NCI-H128 (cell line): ENCODE measurements at regions not wholly inside any gene's neighbourhood (a gene's known extent, or its start where the extent isn't known, plus 50 kb on each side); places are given as distances from the start of the nearest gene placed in this dataset.
"Not testable (repeated sequence)": the region's sequence is repeated elsewhere in the genome, so short reads cannot be mapped to it uniquely, and the experiment has no call there.

Source experiments
- DNase-seq: peaks from one replicate; lab custom pipeline; 2025; ENCODE audit not compliant: unreplicated experiment; lab: John Stamatoyannopoulos, UW

GRCh38 chr9:108056805-108057386 is 567.3 kb upstream of the KLF4 start:
- no peak for DNase-seq

DNA sequence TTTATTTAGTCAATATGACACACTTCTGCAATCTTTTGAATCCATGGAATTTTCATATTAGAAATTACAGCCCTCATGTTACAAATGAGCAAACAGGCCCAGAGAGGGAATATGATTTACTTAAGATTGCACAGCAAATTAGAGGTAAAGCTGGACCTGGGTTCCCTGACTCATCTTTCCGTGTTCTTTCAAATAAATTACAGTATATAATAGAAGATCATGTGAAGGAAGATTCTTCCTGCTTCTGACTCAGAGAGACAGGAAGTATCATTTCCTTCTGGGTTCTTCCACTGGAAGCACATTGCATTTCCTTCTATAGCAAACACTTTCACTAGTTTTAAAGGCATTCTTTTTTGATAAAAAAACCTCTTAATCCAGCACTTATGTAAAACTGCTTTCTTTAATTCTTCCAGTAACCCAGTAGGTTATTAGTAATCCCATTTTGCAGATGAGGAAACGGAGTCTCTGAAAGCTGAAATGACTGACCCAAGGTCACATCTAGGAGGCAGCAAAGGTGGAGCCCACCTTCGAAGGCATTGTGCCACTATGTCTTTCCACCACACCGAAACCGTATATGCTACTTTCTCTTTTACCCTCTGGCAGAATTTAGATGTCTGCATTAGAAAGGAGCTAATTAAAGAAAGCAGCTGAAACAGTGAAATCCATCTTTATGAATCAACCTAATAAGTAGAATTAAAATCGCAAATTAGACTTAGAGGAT is 566.7 kb upstream of the KLF4 start:
- no peak for DNase-seq

DNA sequence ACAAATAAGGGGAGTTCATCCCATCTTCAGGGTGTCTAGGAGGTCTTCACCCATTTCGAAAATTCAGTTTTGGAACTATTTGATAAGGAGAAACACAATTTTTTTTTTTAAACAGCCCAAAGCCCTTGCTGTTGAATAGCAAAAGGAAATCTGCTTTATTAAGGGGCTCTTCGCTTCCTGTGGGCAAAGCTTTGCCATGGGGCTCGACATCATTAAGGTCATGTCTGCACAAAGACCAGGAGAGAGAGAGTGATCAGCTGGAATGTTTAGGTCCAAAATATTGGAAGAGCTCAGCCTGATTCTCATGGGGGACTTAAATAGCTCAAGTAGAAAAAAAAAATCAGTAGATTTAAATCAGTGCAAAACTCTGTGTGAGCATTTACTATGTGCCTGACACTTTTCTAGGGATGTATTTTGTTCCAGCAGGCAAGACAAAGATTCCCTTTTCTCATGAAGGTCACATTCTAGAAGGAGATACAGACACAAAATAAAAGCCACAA is 564.6 kb upstream of the KLF4 start:
- DNase-seq, result no peak

DNA sequence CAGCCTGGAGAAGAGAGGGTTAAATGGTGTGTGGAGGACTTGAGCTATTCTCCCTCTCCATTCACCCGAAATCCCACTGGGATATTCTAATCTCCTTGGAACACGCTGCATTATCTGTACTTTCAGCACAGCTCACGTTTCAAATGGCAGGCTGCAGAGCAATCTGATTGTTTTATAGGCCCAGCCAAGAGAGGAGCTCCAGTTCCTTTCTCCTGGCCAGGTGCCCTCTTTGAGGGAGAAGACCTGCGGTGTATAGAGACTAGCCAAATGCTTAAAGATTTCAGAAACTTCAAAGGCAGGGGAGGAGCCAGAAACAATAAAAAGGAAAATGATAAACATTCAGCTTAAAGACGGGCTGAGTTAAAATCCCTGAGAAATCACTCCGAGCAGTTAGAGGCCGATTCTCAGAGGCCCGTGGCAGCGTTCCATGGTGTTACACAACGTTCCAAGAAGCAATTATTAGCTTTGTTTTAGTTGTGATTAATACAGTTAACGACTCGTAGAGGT is 564.0 kb upstream of the KLF4 start:
- peak; percentile 43 for DNase-seq

GRCh38 chr9:108052431-108053080 is 563.0 kb upstream of the KLF4 start:
- no peak for DNase-seq

DNA sequence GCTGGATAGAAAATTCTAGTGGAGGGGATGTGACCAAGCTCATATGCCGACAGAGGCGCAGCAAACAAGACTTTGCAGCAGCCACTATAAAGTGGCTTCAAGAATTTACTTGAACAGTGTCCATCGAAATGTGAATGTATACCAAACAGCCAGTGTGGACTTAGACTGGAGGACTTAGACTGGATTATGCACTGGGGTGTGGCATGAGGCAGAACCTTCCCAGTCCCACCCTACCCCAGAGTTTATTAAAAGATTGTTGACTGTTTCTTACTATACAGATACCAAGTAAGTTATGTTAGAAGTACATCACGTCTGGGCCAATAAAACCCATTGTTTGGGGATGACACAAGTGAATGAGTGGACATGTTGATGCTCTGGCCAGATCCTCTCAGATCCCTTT is 561.3 kb upstream of the KLF4 start:
- DNase-seq, result no peak

DNA sequence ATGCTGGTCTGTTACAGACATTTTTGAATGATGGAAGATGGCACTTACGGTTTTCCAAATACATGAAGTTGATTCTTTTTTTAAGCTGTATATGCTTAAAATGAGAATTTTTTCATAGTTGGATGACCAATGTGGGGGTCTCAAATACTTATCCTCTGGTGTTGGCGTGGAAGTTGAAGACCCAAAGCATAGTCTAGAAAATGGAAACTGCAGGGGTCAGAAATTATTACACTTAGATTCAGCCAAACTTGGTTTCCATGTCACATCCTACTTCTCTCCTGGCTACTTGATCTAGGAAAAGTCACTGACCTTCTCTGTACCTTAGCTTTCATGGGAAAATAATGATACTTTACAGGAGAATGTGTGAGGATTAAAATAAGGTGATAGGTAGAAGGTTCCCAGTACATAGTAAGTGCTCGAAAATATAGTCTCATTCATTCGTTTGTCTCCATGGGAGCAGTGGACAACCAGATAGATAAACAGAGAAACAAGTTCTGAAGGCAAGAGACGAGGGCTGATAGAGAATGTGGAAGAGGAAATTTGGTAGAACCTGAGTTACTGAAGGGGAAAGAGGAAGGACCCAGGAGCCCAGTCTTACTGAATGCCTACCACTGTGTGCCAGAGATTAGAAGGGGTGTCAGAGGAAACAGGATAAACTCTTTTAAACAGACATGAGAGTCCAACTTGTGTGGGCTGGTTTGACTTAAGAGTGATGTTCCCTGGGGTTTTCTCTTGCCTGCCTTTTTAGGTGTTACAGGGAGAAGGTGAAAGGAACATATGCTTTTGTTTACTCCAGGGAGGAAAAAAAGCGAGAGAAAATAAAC is 560.3 kb upstream of the KLF4 start:
- no peak for DNase-seq

DNA sequence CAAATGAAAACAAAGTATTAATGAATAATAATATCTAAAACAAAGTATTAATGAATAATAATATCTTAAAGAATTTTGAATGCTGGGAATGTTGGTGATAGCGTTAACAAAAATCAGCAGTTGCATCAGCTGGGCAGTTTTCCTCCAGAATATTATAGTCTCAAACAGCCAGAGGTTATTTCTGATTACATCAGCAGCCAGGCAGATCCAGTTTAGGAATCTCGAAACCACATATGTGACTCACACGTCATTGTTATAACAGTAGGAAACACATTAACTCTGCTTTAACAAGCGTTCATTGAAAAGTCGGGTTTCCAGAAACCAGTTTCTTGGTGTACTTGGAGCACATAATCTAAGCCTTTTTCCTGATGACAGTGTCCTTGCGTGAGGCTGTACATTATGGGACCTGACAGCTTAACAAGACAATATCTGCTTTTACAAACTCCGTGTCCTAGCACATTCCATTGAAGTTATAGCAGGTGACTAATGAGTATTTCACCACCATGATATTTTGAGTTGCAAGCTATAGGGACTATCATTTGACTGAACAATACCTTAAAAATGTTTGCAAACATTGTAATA is 559.5 kb upstream of the KLF4 start:
- DNase-seq, result no peak

GRCh38 chr9:108048406-108049025 is 558.9 kb upstream of the KLF4 start:
- no peak for DNase-seq

DNA sequence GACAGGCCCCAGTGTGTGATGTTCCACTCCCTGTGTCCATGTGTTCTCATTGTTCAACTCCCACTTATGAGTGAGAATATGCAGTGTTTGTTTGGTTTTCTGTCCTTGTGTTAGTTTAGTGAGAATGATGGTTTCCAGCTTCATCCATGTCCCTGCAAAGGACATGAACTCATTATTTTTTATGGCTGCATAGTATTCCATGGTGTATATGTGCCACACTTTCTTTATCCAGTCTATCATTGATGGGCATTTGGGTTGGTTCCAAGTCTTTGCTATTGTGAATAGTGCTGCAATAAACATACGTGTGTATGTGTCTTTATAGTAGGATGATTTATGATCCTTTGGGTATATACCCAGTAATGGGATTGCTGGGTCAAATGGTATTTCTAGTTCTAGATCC is 558.2 kb upstream of the KLF4 start:
- not testable (repeated sequence) for DNase-seq

DNA sequence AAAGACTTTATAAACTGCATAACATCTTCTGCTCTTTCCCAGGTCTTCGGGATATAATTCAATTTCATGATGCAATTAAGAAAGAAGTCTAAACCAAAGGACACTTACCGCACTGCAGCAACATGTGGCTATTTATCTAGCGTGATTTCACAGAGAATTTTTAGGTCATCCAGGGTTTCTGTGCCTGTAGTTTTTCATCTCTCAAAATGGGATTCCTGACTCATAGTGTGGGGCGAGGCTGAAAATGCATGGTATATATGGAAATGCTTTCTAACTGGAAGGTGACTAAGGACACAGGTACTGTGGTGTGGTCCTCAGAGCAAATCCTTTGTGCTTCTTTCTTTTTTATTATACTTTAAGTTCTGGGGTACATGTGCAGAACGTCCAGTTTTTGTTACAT is 557.7 kb upstream of the KLF4 start:
- DNase-seq, result no peak

DNA sequence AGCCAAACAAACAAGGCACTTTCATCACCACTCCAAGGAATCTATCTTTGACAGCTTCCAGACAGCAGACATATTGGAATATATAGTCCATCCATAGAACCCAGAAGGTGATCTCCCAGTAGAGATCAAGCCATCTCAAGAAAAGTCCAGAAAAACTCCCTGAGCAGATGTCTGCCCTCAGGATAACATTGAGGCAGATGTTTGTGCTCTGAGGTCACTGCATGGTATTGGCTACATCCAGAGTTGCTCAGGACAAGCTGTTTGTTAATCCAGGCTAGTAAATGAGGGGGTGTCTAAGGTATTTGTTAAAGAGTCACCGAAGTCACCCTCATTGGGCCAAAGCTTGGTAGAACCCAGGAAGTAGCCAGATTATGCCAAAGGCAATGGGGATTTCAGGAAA is 556.3 kb upstream of the KLF4 start:
- DNase-seq, result no peak

GRCh38 chr9:108043585-108043984 is 554.0 kb upstream of the KLF4 start:
- DNase-seq, result no peak

- DNase-seq, result no peak
These were observed 552.0 kb upstream of the KLF4 start for GRCh38 chr9:108041551-108041950.

GRCh38 chr9:108040783-108041182 is 551.2 kb upstream of the KLF4 start:
- no peak for DNase-seq

DNA sequence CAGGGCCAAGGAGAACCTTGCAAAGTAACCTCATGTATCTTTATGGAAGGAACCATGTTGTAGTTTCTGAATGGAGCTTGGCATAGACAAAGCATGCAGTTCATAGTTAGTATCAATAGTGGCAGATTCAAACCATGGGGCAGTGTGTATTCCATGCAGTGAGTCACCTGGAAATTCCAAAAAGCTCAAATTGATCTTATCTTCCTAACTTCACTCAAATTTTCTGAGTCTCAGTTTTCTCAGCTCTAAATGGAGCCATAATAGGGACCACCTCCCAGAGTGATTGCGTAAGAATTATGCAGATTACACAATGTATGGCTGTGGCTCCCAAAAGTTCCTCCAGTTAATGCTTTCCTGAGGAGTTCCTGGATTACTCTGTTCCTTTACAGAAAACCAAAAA is 549.9 kb upstream of the KLF4 start:
- no peak for DNase-seq

GRCh38 chr9:108039012-108039411 is 549.4 kb upstream of the KLF4 start:
- no peak for DNase-seq

GRCh38 chr9:108035487-108035886 is 545.9 kb upstream of the KLF4 start:
- DNase-seq, result no peak

DNA sequence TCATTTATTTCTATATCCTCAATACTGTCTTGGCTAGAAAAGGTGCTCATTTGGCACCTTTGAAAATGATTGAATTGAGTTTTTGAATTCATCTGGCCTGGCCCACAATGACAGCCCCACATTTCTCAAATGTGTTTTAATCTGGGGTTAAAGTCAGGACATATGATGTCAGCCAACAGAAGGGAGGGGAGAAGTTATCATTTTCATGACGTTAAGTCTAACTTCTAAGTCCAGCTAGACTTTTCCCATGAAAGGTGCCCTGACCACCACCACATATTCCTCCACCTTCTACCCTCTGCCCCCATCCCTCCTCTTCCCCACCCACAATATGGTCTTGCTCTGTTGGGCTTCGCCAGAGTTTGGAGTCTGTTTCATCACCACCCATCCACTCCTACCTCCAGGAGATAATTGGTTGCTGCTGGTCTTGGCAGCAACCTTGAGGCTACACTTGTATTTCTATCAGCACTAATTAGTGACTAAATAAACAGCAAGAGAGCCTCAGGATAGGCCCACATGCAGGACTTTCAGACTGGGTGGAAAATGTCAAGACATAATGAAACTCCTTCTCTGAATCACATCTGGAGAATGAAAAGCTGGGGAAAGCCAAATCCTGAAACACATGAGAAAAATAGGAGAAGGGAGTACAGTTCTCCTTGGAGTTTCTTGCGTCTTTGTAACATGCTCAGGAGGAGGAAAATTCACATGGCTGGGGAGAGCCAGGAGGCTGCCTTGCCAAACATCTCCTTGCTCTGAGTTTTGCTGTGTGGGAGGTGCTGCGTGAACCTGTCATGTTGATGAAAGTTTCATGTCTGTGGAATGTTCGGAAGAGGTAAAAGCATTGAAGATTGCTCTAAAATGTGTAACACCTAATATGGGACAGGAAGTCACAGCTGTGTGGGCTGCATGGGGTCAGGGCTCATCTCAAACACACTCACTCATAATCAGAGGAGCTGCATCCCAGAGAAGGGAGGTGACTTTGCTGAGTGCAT is 544.7 kb upstream of the KLF4 start:
- DNase-seq, result no peak
